ENCODE measurements at regions not wholly inside any gene's neighbourhood (a gene's known extent, or its start where the extent isn't known, plus 50 kb on each side); places are given as distances from the start of the nearest gene placed in this dataset.
"Not testable (repeated sequence)": the region's sequence is repeated elsewhere in the genome, so short reads cannot be mapped to it uniquely, and the experiment has no call there.

- DNase-seq: no peak
Observed at GRCh38 chr5:124614836-124615385, 131.5 kb downstream of the ZNF608 start.

DNA sequence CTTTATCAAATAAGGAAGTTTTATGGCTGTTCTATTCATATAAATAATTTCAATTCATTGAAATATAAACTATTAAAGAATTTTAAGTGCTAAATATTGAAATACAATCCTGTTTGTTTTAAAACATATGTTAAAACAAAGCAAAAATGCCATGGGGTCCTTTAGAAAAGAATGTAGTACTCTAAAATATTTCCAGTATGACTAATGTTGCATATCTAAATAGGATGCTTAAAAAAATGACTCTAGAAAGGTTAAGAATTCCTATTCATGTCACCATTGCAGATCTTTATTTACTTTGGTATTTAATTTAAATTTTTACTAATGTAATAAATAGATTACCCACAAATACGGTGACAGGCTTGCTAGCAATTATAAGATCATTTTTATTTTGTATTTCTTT, 132.3 kb downstream of the ZNF608 start:
- no peak for DNase-seq

GRCh38 chr5:124613273-124613953, 133.0 kb downstream of the ZNF608 start:
- DNase-seq: no peak

GRCh38 chr5:124612023-124612422, 134.4 kb downstream of the ZNF608 start:
- no peak for DNase-seq

DNA sequence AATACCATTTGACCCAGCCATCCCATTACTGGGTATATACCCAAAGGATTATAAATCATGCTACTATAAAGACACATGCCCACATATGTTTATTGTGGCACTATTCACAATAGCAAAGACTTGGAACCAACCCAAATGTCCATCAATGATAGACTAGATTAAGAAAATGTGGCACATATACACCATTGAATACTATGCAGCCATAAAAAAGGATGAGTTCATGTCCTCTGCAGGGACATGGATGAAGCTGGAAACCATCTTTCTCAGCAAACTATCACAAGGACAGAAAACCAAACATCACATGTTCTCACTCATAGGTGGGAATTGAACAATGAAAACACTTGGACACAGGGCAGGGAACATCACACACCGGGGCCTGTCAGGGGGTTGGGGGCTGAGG, 135.2 kb downstream of the ZNF608 start:
- DNase-seq: not testable (repeated sequence)

DNA sequence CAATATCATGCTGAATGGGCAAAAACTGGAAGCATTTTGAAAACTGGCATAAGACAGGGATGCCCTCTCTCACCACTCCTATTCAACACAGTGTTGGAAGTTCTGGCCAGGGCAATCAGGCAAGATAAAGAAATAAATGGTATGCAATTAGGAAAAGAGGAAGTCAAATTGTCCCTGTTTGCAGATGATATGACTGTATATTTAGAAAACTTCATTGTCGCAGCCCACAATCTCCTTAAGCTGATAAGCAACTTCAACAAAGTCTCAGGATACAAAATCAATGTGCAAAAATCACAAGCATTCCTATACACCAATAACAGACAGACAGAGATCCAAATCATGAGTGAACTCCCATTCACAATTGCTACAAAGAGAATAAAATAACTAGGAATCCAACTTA, 136.8 kb downstream of the ZNF608 start:
- not testable (repeated sequence) for DNase-seq

DNA sequence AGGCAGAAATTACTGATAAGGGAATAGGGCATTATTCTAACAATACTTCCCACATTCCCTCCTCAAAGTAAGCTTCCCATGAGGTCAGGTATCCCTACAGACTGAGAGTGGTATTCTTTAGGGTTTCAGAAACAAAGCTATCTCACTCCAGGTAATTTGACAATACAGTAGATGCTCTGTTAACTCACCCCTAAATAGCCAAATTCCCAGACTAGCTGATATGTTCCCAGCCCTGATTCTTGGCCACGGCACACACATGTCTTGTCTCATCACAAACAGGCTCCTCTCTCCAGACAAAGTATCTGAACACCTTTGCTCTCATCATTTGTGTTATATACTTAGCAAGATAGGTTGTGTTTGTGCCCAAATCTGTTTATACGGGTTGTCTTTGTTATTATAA, 139.9 kb downstream of the ZNF608 start:
- no peak for DNase-seq

- DNase-seq: no peak
Observed at GRCh38 chr5:124606093-124606492, 140.3 kb downstream of the ZNF608 start.

GRCh38 chr5:124605541-124605940, 140.9 kb downstream of the ZNF608 start:
- no peak for DNase-seq

DNA sequence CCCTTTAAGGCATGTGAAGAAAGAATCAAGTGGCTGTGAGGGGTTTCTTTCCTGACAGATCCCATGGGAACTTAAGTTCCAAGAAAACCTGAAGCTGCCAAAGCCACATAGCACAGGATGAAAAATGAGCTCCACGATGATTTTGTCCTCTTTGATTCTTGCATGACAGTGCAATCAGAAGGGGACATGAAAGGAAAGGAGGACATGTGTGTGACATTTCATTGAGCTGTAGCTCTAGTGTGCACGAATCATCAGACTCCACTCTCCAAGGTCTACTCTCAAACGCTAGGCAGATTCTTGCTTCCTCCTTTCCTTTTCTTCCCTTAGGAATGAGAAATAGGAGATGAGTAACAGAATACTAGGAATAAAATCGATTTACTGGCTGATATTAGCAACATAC, 142.0 kb downstream of the ZNF608 start:
- no peak for DNase-seq

DNA sequence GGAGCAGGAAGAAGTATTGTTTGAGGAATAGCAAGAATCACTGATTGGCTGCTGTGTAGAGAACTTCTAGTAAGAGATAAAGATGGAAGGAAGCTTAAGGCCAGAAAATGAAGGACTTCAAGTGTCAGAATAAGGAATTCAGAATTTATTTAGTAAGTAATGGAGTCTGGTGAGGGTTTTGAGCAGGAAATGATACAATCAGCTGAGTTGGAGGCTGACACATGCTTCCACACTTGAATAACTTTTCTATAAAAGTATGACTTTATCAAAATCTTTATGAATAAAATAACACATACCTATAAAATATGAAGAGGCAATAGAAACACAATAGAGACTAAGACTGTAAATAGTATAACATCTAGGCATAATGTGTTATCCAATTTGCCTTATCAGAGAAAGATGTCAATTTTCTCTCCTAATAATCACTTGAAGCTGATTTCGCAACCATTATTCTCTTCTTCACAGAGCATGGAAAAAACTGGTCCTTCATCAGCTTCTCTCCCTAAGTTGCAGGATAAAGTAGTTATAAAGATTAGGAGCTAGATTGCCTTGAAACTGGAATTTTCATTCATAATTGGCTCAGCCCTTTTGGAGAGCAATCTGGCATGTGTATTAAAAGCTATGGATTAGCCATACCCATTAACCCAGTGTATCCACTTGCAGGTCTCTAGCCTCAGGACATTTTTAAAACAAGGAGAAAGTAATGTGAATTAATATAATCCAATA, 143.4 kb downstream of the ZNF608 start:
- no peak for DNase-seq

- DNase-seq: no peak
Observed at GRCh38 chr5:124599028-124599973, 147.1 kb downstream of the ZNF608 start.

GRCh38 chr5:124596595-124597421, 149.6 kb downstream of the ZNF608 start:
- DNase-seq: no peak

GRCh38 chr5:124593952-124594351, 152.5 kb downstream of the ZNF608 start:
- no peak for DNase-seq

DNA sequence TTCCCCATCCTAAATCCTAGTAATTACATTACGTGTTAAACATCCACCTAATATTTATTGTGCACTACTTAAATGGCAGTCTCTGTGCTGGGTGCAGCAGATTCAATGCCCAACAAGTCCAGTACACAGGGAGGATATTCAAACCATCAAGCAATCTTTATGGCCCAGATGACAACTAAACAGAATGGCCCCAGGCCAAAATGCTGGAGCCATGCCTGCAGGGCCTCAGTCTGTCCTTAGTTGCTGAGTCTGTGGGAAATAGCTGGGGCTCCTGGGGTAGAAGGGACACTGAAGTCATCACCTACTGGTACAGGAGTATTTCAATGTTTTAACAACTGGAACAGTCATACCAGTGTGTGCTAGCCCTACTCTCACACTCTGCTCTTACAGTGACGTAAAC, 153.5 kb downstream of the ZNF608 start:
- no peak for DNase-seq

- no peak for DNase-seq
Observed at GRCh38 chr5:124591583-124591982, 154.9 kb downstream of the ZNF608 start.

GRCh38 chr5:124590686-124591085, 155.8 kb downstream of the ZNF608 start:
- no peak for DNase-seq

DNA sequence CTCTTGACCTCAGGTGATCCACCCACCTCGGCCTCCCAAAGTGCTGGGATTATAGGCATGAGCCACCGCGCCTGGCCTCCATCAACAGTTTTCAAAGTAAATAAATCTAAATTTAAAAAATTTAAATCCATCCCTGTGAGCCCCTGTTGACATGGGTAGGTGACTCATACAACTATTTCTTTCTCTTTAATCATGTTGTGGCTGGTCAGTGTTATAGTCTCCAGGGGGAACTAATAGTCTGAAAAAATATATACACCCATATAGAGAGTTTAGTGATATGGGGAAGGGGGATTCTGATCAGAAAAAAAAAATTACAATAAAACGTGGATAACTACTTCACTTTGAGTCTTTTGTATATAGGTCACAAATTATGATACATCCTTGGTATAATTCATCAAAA, 159.2 kb downstream of the ZNF608 start:
- no peak for DNase-seq

DNA sequence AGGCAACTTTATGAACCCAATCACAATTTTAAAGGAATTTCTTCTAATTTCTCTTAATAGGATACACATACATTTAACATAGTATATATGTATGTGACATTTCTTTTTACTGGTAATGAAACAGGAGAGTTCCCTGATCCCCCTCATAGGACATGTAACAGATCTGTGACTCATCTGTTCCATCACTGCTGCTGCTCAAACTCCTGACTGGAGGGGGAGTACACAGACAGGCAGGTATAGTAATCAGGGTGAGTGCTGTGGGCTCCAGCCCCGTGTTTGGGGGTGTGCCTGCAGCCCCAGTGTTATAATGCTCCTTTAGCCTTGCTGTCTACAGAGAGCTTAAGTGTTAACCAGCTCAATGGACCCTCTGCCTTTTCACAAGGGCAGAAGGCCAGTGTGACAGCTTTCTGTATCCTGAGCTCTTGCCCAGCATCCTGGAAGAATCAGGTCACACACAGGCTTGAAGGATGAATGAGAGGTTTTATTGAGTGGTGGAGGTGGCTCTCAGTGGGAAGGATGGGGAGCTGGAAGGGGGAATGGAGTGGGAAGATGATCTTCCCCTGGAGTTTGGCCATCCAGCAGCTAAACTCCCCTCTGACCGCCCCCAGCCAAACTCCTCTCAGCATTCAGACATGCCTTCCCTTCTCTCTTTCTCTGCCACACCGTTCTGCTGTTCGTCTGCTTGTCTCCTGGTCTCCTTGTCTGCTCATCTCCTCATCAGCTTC, 161.3 kb downstream of the ZNF608 start:
- DNase-seq: no peak

- no peak for DNase-seq
Observed at GRCh38 chr5:124583469-124584350, 162.7 kb downstream of the ZNF608 start.

DNA sequence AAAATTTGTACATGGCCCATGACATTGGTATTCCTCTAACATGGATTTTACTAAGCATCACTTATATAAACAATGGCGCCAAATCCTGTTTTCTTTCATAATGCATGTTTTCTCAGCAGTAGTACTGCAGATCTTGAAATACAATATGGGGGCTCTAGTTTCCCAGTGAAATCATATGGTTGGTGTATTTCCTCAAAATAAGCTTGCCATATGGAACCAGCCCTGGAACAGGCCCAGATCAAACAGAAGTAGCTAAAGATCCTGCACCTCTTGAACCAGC, 163.9 kb downstream of the ZNF608 start:
- DNase-seq: no peak

Measured in SIG-M5 (cell line).